HG02840 (cell line): ENCODE measurements at regions not wholly inside any gene's neighbourhood (a gene's known extent, or its start where the extent isn't known, plus 50 kb on each side); places are given as distances from the start of the nearest gene placed in this dataset.
"Not testable (repeated sequence)": the region's sequence is repeated elsewhere in the genome, so short reads cannot be mapped to it uniquely, and the experiment has no call there.

Source experiments
- ATAC-seq: cut with Tn5 transposase; IDR thresholded peaks from one replicate; pipeline ENCODE4 v1.9.1; 2021; ENCODE audit warnings: mild to moderate bottlenecking, moderate library complexity, moderate number of reproducible peaks; ENCODE audit not compliant: unreplicated experiment, low FRiP score

DNA sequence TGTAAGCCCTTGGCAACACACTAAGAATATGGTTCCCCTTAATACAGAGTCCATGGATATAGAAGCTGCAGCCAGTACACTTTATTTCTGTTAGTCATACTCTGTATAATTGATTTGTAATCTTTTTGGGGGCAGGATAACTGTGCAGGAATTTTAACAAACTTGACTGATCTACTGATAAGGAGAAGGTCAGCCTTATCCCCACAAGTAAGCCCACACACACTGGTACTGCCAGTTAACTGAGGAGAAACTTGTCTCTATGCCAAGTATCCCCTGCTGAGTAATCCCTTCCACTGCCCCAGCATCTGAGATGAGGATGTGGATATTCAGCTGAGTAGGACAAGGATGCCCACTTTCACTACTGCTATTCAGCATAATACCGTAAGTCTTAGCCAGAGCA lies 154.9 kb upstream of the CXXC4 start:
- no peak for ATAC-seq

DNA sequence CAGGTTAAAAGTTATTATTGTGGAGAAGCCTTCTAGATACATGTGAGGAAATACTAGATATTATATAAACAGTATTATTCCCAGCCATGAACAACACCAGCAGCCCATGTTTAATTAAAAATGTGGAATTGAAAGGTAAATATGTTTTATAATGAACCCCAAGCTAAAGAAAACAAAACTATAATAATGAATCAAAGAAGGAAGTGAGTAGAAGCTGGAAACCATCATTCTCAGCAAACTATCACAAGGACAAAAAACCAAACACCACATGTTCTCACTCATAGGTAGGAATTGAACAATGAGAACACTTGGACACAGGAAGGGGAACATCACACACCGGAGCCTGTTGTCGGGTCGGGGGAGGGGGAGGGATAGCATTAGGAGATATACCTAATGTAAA lies 167.6 kb upstream of the CXXC4 start:
- not testable (repeated sequence) for ATAC-seq

DNA sequence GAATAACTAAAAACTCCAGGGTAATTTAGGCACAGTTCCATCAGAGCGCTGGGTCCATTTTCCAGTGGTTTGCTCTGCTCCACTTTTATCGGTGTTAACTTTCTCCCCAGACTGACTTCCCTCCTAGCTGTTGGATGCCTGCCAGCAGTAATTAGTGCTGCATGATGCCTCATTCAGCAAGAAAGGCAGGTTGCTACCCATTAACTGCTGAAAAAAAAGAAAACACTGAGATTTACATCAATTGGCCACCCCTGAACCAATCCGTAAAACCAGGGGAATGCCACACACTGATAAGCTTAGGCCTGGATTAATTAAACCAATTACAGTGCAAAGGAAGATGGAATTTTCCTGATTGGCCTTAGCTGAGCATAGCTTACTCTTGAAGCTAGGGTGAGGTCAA lies 182.4 kb upstream of the CXXC4 start:
- ATAC-seq, result no peak

DNA sequence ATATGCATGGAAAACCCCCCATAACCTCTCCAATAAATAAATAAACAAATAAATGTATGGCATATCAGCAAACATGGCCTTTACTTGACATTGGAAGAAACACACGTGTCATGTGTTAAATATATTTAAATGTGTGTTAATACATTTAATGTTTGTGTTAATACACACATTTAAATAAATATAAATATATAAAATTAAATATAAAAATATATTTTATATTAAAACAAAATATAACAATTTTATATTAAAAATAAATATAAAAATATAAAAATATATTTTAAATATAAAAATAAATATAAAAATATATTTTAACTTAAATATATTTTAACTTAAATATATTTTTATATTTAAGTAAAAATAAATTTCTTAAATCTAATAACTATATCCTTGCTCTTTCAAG lies 187.6 kb upstream of the CXXC4 start:
- ATAC-seq, result no peak

DNA sequence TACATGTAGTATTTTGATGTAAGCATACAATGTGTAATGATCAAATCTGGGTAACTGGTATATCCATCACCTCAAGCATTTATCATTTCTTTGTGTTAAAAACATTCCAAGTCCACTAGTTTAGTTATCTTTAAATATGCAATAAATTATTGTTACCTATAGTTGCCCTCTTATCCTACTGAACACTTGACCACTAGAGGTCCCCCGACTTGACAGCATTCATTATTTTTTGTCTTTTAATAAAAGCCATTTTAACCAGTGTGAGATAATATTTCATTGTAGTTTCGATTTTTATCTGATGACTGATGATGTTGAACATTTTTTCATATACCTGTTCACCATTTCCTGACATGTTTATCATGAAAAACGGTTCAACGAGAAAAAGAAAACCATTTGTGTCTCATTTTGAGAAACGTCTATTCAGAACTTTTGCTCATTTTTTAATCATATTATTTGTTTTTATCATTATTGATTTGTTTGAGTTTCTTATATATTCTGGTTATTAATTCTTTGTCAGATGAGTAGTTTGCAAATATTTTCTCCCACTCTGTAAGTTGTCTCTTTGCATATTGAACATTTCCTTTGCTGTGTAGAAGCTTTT lies 199.0 kb upstream of the CXXC4 start:
- no peak for ATAC-seq

DNA sequence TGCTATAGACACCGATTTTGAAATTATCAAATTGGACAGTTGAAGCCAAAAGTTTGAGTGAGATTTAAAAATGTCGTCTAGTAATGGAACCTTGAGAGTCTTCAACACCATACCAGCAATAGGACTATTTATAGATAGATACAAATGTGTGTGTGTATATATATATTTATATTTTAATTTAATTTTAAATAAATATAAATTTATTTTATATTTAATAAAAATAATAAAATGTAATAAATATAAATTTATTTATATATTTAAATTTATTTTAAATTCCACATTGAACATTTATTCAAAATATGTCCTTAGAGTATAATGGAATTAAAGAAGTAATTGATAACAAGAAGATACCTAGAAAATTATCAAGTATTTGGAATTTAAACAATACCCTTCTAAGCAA lies 221.9 kb upstream of the CXXC4 start:
- ATAC-seq, result no peak

DNA sequence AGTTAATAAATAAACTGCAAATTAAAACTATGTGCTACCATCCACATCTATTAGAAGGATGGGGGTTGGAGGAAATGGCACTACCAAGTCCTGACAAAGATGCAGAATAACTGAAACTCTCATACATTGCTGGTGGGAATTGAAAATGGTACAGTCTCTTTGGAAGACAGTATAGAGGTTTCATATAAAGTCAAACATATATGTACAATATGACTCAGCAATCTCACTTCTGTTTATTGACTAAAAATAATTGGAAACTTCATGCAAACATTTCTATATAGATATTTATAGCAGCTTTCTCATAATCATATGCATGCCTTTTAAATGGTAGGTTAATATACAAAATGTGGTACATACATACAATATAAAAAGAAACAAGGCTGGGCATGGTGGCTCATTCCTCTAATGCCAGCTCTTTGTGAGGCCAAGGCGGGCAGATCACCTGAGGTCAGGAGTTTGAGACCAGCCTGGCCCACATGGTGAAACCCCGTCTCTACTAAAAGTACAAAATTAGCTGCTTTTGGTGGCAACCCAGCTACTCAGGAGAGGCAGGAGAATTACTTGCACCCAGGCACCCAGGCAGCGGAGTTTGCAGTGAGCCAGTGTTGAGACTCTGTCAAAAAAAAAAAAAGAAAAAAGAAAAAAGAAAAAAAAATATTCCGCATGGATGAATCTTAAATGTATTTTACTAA lies 225.0 kb upstream of the CXXC4 start:
- peak; percentile 96 for ATAC-seq

DNA sequence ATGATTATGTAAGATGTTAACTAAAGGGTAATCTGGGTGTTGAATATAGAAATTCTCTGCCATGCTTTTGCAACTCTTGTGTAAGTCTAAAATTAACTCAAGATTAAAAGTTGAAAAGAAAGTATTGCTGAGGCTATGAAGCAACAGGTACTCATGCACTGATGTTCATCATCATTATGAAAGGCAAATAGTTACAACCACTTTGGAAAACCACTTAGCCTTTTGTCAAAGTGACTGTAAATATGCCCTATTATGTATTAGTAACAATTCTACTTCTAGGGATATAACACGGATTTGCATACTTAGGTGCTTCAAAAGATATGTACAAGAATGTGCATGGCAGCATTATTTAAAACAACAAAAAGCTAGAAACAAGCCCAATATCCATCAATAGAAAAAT lies 227.8 kb upstream of the CXXC4 start:
- ATAC-seq, result no peak

DNA sequence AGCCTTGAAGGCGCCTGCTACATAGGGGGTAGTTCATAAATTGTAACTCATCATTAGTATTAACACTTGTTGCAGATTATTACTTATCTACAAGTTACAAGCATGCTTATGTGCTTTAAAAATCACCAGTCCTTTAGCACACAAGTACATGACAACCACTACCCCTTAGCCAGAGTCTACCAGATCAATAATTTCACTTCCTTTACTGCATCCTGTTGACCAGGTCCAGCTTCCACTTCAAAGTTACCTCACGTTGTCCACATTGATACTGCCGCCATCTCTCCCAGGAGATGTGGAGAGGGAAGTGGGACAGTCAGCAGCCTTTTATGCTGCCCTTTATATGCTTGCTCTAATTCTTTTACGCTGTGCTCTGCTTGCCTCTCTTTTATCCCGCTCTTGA lies 231.3 kb upstream of the CXXC4 start:
- no peak for ATAC-seq

DNA sequence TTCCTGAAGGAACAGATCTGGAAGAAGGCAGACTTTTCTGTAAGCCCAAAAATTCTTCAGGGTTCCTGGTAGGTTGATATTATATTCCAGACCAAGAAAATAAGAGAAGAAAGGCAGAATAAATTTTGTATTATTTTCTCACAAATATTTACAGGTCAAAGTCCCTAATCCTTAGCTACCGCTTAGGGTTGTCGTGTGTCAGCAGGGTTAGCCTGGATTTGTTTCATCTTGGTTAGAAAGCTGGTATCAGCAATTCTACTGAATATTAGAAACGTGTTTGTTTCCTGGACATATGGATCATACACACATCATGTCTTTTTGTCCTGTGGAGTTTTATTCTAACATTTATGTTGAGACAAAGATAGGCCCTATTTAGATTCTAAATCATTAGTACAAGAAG lies 232.9 kb upstream of the CXXC4 start:
- no peak for ATAC-seq

DNA sequence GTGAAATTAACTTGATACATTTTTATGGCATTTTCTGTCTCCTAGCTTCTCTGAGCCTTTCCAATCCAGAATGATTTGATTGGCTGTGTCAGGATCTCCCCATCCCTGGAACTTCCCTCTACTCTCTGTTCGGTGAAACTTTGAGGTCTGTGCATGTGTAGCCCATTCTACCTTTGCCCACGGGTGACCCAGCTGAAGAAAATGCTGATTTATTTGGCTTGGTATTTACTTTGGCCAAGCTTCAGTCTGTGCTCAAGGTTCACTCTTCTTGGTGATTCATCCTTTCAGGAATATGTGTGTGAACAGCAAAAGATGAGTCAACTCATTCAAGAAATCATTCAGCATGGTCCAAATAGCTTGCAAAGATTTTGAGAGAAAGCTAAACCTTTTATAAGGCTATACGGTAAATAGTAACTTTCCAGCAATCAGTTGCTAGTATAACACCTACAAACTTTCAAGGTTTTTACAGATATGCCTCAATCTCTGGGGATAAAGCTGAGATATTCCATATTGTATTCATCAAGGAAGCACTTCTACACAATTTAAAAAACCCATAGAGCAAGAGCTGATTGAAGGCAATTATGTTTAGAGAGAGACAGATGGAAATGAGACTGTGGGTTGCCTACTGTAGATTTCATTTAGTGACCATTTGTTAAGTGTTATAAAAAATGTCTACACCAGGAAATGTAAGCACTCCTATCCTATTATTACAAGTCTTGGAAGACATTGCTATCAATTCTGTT lies 233.9 kb upstream of the CXXC4 start:
- ATAC-seq, result no peak

DNA sequence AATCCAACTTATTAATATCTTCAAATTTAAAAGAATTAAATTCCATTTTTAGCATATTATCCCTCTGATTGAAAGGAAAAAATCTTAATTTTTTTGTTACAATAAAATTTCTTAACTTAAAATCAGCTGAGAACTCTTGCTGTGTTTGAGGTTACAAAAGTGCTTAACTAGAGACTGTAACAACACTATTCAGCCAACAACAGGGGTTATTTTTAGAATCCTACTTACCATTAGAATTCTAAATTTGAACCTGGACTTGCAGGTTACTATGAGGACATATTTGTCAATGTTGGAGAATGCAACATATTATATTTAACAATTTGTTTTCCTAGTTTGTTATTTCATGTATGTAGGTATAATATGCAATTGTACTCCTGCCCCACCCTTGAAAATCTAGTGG lies 238.1 kb upstream of the CXXC4 start:
- ATAC-seq, result no peak

DNA sequence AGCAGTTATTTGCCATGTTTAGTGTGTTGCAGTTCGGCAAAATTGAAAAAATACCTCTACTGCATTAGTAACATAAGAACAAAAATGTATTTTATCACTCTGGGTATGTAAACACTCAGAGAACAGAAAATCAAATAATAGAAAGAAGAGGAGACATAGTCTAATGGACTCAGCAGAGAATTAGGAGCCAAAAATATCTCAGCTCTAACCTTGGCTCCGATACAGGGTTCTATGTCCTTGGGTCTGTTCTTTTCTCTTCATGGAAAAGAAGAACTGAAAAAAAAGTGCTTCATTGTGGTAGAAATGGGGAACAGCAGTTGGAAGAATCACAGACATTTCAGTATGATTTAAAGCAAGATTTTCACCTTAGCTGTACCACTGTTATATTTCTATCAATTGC lies 240.5 kb upstream of the CXXC4 start:
- no peak for ATAC-seq

DNA sequence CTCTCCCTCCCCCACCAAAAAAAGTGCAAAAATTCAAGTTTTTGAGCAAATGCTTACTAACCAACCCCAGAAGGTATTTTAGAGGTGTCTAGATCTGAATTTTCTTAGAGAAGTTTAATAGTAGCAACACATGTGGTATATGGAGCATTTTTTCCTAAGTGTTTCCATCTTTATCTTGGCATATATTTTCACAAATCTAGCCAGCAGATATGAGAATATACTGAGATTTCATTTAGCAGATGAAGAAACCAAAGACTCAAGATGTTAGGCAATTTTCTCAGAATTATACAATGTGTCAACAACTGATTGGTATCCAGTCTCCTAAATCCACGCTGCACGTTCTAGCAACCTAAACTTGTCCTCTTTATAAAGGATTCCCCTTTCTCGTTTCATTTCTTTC lies 245.5 kb upstream of the CXXC4 start:
- no peak for ATAC-seq

DNA sequence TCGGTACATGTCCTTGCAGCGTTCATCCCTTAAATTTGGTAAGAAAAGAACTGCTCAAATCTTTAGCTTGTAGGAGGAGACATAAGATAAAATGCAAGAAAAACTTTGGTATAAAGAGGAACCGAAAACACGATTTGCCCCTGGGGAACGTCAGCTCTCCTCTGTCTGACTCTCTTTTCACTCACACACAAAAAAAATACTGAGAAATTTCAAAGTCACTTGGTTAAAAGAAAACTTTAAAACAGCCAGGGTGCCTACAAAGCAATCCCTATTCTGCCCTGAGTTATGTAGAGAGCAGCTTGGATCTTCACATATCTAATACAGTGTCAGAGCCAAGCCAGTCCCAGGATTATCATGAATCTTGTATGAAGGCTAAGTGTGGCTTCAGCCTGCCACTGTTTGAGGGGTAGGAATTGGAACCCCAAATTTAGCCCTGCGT lies 248.5 kb upstream of the CXXC4 start:
- peak; percentile 87 for ATAC-seq

DNA sequence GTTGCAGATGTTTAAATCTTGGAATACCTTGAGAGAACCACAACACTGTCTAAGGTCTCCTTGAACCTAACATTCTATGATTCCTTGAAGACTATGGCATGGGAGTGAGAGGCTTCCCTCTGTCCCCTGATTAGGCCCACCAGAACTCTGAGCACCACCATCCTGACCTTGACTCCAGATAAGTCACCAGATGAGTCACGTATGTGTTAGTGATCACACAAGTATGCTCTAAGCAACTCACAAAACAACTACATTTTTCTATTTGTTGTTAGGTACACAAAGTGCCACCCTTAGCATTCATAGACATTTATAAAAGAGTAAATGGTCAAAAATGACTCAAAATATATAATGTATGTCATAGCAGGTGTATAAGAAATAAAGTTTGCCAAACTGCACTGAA lies 252.9 kb upstream of the CXXC4 start:
- ATAC-seq, result no peak

DNA sequence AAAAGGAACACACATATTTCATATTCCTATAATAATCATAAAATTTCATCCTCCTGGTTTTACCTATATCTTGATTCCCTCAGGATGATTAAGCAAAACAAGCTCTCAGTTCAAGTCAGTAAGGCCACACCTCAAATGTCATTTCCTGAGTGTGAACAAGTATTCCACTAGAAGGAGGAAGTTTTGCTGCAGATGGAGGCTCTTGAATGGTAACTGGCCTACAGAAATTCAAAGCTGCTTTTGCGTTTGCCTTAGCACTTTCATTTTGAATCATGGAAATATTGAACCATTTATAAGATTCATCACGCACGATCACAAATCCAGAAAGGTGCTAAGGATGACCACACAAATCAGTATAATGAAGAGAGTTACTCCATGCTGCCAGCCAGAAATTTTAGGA lies 254.4 kb upstream of the CXXC4 start:
- ATAC-seq, result no peak

DNA sequence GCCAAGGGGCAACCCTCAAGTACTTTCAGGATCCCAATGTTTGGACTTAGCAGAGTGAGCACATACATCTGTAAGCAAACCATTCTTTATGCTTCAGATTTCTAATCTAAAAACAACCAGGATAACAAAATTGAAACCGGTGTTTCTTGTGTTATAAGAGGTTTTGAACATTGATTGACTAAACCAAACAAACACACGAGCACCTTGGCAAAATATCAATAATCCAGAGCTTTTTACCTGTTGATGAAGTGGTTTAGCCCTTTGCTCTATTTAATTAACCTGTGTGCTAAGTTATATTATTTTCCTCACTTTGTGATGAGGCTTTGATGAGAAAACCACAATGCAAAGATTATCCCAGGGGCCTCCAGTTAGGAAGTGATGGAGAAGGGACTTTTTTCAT lies 255.3 kb upstream of the CXXC4 start:
- ATAC-seq, result no peak

DNA sequence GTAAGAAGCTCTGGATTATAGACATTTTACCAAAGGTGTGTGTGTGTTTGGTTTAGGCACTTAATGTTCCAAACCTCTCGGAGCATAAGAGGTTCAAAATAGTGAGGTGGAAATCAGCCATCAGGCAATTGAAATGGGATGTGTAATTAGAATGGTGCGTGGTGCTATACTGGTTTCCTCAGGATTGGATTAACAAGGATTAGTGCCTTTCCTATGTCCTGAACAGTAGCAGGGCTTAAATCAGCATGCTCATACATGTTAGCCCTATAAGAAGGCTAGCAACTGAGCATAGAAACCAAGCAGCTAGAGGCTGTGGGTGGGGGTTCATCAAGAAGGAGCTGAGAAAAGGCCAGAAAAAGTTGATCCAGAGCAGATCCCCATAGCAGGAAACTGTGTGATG lies 256.8 kb upstream of the CXXC4 start:
- no peak for ATAC-seq

DNA sequence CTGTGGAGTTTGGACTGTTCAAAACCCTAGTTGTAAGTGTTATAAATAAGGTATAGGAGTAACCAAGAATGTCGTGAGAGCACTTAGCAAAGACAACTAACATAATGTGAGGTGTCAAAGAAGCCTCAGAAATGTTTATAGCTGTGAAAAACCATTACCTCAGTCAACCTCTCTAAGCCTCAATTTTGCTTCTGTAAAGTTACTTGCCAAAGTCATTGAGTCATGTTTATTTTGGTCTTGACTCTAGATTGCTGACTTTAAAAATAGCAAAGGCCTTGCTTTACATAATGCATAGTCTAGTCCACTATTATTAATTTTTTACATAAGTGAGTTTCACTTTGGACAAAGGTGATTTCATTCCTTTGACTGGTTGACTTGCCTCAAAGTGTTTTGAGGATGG lies 257.6 kb upstream of the CXXC4 start:
- peak; percentile 73 for ATAC-seq

DNA sequence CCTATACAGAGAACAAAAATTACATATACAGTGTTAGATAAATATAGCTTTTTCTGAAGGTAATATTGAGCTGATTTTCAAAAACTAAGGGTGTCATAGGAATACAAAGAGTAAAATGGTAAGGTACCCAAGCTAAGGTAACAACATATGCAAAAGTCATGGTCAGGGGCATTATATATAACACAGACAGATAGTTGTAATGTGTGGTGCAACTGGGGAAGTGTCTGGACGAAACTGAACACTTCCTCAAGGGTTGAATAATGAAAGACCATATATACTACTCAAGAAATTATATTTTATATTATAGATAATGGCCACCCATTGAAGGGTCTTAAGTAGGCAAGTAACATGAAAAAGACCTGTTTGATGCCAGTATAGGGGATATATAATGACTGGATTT lies 262.1 kb upstream of the CXXC4 start:
- ATAC-seq, result no peak

DNA sequence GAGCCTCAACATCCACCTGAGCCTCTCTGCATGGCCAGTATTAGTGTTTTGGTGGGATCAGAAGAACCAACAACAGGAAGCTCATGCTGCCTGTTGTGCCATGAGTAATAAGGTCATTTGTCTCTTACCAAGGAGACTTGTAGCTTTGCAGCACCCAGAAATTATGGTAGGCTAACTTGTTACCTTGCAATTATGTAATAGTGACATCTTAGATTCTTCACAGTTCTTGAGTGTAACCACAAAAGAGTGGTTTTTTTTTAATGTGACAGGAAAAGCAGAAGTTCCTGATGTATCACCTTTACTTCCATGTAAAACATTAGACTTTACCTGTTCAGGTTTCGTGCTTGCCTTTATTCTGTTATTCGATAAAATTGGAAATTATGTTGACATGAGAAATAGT lies 263.9 kb upstream of the CXXC4 start:
- no peak for ATAC-seq
